ENCODE measurements at regions not wholly inside any gene's neighbourhood (a gene's known extent, or its start where the extent isn't known, plus 50 kb on each side); places are given as distances from the start of the nearest gene placed in this dataset.
"Not testable (repeated sequence)": the region's sequence is repeated elsewhere in the genome, so short reads cannot be mapped to it uniquely, and the experiment has no call there.

GRCh38 chr15:99481951-99482230 is 83.9 kb upstream of the MEF2A start:
- DNase-seq (ENCODE audit: insufficient read length, low spot score): no peak
- FAIRE-seq: no peak

- FAIRE-seq (no peak), DNase-seq (ENCODE audit: insufficient read length, low spot score) (no peak)
Observed at GRCh38 chr15:99482993-99483392, 82.8 kb upstream of the MEF2A start.

DNA sequence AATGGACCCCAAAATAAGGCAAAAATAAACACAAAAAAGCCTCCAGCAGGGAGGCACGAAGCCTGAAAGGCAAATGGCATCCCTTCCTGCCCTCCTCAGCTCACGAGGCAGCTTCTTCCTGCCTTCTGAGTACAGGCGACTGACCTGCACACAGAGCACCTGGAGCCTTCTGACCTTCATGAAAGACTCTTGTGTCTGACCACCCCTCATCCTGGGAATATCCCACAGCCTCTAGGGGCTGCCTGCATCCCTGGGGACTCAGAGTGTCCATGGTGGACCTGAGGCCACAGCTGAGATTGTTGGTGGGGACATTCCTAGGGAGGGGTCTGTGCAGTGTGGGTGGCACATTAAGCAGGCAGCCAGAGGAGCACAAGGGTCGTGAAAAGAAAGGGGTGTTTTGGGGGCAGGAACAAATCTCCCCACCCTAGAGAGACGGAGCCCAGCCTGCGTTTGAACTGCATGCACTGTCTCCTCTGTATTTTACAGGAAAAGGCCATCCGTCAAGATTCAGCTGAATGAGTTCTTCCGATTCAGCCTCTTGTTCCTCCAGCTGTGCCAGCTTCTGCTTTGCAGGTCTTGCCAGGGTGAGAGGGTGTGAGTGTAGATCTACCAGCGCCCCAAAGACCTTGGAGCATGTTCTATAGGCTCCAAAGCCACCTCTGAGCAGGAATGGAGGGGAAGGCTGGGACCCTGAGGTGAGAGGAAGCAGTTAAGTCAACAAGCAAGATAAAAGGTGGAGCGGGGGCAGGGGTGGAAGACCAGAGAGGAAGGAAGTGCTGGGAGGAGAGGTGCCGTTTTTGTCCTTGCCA is 80.4 kb upstream of the MEF2A start:
- DNase-seq (ENCODE audit: insufficient read length, low spot score) (no peak), FAIRE-seq (no peak)

GRCh38 chr15:99485992-99486370 is 79.8 kb upstream of the MEF2A start:
- DNase-seq (ENCODE audit: insufficient read length, low spot score): no peak
- FAIRE-seq: no peak

DNA sequence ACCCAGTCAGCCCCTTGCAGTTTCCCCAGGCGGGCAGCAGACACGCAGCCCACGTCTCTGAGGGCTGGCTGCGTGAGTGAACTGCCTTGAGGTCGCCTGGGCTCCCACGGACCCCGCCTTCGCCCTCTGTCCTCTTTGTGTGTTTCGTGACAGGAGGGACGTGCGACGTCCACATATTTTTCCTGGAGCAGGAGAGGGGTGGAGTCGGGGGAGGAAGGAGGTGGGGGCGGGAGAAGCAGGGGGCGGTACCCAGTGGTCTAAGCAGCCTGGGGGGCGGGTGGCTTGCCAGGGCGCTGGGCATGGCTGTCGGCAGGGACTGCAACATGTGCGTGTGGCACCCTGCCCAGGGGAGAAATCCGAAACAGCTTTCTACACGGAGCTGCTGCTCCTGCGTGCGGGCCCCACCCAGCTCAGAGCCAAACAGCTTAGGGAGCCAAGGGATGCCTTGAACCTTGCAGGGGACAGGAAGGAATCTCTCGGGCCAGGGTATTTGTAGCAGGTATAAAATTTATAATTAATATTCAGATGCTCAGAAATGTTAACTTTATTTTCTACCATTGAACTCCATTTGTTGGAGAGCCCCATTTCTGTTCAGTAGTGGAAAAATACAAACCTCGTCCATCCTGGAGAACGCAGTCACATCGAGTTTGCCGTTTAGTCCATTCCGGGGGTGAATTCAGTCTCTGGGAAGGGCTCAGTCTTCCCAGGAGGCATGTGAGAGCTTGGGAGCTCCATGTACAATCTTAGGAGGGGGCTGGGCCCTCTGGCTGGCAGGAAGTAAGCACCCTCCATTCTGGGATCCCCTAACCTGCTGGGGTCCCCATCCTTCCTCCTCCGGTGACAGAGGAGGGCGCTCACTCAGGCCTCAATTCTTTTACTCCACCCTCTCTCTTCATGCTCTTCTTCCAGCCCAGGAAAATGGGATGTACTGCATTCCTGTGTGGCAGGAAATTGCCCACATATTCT is 79.1 kb upstream of the MEF2A start:
- DNase-seq (ENCODE audit: insufficient read length, low spot score) (peak; percentile 71), FAIRE-seq (peak; percentile 51)

DNA sequence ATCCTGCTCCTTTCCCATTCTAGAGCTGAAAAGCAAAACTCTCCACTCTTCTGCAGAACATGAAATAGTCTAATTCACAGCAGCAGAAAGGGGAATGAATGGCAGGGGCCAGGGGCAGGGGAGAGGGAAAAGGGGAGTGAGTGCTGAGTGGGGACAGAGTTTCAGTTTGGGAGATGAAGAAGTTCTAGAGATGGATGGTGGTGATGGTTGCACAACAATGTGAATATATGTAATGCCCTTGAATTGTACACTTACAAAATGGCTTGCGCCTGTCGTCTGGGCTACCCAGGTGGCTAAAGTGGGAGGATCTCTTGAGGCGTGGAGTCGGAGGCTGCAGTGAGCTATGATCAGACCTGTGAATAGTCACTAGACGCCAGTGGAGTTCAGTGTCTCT is 78.5 kb upstream of the MEF2A start:
- FAIRE-seq (no peak), DNase-seq (ENCODE audit: insufficient read length, low spot score) (no peak)

GRCh38 chr15:99492275-99492674 is 73.5 kb upstream of the MEF2A start:
- no peak for DNase-seq (ENCODE audit: insufficient read length, low spot score)
- no peak for FAIRE-seq

GRCh38 chr15:99492716-99493115 is 73.1 kb upstream of the MEF2A start:
- no peak for FAIRE-seq
- no peak for DNase-seq (ENCODE audit: insufficient read length, low spot score)

DNA sequence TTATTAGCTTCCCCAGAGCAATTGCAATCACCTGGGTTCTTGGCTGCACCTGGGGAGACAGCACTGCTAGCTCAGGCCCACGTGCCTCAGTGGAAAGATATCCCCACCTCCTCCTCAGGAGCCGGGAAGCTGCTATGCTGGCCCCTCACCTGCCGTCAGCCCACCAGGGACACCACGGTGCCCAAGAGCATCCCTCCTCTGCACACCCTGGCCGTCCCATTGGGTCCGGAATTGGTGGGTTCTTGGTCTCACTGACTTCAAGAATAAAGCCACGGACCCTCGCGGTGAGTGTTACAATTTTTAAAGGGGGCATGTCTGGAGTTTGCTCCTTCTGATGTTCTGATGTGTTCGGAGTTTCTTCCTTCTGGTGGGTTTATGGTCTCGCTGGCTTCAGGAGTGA is 72.3 kb upstream of the MEF2A start:
- FAIRE-seq: no peak
- DNase-seq (ENCODE audit: insufficient read length, low spot score): no peak

DNA sequence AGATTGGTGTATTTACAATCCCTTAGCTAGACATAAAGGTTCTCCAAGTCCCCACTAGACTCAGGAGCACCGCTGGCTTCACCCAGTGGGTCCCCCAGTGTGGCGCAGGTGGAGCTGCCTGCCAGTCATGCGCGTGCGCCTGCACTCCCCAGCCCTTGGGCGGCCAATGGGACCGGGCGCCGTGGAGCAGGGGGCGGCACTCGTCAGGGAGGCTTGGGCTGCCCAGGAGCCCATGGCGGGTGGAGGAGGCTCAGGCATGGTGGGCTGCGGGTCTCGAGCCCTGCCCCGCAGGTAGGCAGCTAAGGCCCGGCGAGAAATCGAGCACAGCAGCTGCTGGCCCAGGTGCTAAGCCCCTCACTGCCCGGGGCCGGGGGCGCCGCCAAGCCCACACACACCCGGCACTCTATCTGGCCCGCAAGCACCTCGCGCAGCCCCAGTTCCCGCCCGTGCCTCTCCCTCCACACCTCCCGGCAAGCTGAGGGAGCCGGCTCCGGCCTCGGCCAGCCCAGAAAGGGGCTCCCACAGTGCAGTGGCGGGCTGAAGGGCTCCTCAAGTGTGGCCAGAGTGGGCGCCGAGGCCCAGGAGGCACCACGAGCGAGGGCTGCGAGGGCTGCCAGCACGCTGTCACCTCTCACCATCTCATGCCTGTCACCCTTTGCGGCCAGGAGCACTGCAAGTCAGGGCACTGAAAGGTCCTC is 71.1 kb upstream of the MEF2A start:
- not testable (repeated sequence) for FAIRE-seq; DNase-seq (ENCODE audit: insufficient read length, low spot score)

DNA sequence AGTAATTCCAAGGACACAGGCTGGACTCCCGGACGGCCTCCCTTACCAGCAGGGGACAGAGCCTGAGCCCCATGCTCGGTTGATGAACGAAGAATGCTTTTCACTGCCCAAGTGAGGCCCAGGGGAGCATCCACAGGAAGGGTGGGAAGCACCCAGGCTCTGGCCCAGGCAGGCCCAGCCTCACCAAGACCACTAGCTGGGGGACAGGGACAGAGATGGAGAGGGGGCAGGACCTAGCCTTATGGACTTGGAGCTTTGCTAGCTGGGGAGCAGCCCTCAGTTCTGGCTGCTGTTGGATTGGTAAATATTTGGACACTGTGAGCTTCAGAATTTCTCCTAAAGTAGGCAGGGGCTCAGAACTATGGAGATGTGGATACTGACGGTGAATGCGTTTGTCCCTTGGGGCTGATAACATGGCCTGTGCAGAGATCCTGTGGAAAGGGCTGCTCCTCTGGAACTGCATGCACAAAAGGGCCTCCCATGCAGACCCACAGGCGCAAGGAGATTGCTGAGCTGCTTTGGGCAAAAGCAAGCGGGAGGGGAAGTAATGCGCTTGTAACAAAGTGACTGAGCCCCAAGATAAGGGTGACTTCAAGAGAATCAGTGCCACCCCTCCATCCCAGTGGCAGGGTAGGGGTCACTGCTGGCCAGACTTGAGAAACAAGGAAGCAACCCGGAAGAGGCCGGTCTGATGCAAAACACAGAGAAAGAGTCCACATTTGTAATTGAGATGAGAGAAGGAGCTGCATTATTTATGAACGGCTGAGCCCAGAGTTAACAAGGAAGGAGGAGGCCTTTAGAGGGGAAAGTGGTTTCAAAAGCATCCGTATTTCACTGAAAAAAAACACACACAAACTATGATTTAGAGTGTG is 70.1 kb upstream of the MEF2A start:
- no peak for DNase-seq (ENCODE audit: insufficient read length, low spot score)
- no peak for FAIRE-seq

GRCh38 chr15:99496302-99496629 is 69.5 kb upstream of the MEF2A start:
- FAIRE-seq (no peak), DNase-seq (ENCODE audit: insufficient read length, low spot score) (no peak)

DNA sequence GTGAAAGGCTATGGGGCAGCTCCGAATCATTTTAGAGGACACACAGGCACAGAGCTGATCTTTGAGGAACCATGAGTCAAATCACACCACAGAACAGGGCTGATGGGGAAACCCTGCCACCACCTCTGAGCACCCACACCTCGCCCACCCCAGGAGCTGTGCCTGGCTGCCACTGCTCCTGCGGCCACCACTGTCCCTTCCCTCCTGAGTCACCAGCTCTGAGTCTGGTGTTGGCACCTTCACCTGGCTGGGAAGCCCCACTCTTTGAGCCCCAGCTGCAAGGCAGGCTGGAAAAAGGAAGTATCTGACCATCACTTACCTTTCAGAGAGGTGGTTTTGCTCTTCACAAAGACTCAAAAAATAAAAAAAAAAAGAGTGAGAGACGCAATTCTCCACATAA is 63.6 kb upstream of the MEF2A start:
- FAIRE-seq (no peak), DNase-seq (ENCODE audit: insufficient read length, low spot score) (no peak)

DNA sequence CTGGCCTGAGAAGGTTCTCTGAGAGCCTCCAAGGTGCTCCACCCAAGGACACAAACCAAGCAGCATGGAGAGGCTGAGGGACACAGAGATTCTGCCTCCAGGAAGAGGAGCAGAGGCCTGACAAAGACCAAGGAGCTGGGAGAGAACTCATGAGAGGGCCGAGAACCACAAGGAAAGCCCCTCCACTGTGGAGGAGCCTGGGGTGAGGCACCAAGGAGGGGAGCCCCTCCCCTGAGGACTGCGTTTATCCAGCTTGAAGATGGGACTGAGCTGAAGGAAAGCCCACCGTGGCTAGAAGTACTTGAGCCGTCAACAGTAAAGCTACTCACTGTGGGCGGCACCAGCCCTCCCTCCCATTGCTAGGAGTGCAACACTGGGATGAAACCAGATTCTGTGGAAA is 63.1 kb upstream of the MEF2A start:
- DNase-seq (ENCODE audit: insufficient read length, low spot score): no peak

GRCh38 chr15:99503411-99503810 is 62.4 kb upstream of the MEF2A start:
- DNase-seq (ENCODE audit: insufficient read length, low spot score) (no peak), FAIRE-seq (no peak)

More for the DNA sequence above, 63.1 kb upstream of the MEF2A start:
- FAIRE-seq: no peak

GRCh38 chr15:99504071-99504822 is 61.5 kb upstream of the MEF2A start:
- FAIRE-seq (no peak), DNase-seq (ENCODE audit: insufficient read length, low spot score) (no peak)

DNA sequence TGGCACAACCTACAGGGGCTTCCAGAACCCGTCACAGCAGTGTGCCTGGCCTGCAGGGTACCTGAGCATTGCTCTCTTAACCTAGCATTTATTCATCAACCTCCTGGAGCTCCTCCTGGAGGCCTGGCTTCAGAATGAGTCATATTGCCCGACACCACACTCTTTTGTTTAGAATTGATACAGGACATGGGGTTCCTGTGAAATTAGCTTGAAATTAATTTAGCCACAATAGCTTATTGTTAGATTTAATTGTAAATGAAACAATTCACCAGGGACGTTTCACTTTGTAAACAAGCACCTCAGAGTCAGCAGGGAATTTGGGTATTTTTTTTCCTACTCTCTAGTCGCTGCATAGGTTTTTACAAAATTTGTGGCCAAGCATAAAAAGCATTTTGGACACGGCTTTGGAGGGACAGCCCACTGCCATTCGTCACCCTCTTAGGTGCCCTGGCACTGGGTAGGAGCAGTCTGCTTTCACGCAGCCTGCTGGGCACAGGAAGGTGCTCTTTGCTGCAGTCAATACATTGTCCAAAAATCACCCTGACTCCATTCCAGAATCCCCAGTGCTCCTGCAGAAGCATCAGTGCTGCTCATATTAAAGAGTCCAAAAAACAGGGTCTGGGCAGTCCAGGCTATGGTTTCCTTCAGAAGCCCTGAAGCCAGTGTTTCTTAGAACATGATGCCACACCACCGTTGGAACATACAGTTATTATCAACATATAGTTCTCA is 60.8 kb upstream of the MEF2A start:
- DNase-seq (ENCODE audit: insufficient read length, low spot score) (no peak), FAIRE-seq (no peak)

DNA sequence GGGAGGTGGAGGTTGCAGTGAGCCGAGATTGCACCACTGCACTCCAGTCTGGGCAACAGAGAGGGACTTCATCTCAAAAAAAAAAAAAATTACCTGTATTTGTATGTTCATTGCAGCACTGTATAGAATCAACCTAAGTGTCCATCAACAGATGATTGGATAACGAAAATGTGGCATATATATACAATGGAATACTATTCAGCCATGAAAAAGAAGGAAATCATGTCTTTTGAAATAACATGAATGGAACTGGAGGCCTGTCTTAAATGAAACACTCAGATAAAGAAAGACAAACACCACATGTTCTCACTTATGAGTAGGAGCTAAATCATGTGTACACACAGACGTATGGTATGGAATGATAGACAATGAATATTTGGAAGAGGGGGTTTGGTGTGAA is 59.4 kb upstream of the MEF2A start:
- DNase-seq (ENCODE audit: insufficient read length, low spot score) (no peak), FAIRE-seq (no peak)

DNA sequence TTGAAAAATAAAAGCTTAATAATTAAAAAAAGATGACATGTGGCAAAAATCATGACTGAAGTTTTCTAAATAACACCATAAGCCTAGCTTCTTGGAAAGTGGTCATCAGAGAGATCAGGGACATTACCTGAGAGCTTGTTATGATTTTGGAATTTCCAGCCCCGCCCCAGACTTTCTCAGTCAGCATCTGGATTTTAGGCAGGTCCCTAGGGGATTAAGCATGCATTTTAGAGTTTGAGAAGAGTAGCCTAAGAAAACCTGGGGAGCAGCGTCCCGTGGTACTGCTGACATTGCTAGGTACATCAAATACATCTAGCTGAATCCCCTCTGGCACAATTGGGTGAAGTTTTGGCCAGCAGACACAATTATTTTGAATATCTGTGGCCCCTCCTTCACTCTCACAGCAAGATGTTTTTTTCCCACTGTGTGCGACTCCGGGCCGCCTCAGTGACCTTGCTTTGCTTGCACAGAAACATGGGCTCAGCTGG is 58.7 kb upstream of the MEF2A start:
- DNase-seq (ENCODE audit: insufficient read length, low spot score) (no peak), FAIRE-seq (no peak)
